ENCODE measurements at regions not wholly inside any gene's neighbourhood (a gene's known extent, or its start where the extent isn't known, plus 50 kb on each side); places are given as distances from the start of the nearest gene placed in this dataset.
"Not testable (repeated sequence)": the region's sequence is repeated elsewhere in the genome, so short reads cannot be mapped to it uniquely, and the experiment has no call there.

DNA sequence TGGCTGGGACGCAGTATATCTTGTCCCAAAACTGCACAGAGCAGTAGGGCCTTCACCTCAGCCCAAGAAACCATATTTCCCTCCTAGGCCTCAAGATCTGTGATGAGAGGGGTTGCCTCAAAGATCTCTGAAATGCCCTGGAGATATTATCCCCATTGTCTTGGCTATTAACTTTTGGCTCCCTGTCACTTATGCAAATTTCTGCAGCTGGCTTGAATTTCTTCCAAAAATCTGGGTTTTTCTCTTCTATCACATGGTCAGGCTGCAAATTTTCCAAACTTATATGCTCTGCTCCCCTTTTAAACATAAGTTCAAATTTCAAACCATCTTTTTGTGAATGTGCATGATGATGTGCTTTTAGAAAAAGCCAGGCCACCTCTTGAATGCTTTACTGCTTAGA is 809.2 kb upstream of the CDH18 start:
- not testable (repeated sequence) for DNase-seq (ENCODE audit: low read depth)

DNA sequence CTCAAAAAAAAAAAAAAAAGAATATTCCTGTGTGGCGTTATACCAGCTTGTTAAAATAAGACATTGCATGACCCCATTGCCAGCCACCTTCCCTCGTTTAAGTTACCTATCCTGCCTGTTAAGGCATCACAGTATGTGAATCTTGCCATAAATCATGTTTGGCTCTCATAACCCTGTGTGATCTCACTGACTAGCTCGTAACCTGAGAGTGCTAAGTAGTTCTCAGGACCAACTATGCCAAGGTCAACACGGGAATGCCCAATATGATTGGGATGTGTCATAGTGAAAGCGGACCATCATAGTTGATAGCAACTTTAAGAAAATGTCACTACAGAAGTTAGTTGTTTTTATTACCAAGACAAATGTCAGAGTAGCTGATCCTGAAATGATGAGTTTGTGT is 796.8 kb upstream of the CDH18 start:
- not testable (repeated sequence) for DNase-seq (ENCODE audit: low read depth)

DNA sequence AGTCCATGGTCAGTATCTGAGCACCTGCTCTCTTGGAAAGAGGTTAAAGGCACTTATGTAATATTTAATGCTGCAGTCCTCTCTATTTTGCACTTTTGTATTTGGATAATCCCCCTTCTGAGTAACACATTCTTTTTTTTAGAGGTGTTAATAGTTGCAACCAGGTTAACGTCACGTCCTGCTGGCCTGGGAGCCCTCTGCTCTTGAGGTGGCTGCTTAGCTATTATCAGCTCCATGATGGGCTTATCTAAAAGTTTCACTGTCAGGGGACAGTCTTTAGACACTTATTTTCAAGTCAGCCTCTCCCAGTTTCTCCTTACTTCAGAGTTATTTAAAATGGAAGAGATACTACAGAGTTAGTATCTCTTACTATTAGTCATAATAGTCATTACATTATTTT is 795.5 kb upstream of the CDH18 start:
- DNase-seq (ENCODE audit: low read depth): not testable (repeated sequence)

DNA sequence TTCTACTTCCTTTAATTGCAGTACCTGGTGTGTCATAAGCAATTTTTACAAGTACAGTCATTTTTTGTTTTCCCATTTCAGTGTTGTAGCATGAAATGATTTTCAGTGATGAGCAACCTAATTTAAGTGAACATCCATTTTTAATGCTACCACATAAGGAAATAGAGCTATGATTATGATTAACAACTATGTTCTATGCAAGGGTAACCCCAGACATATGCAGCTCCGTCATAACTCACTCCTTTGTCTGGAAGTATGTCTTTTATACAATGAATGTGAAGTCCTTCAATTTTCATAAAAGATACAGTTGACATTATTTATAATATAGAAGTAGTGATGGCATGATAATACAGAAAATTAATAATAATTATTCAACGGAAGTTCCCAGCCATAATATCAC is 783.3 kb upstream of the CDH18 start:
- not testable (repeated sequence) for DNase-seq (ENCODE audit: low read depth)

DNA sequence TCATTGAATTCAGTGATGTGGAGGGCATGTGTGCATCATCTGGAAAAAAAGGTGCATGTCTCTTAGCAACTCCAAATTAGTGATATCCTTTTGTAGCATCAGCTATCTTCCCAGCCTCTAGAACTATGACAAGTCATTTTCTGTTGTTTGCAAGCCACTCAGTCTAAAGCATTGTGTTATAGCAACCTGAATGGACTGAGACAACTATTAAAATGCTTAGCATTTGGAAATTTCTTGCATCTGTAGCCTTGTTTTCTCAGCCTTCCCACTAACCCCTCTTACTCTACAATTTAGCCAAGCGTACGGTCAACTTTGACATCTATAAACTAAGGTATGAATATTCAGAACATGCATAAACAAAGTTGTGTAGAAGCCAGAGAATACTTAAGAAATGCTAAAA is 777.1 kb upstream of the CDH18 start:
- not testable (repeated sequence) for DNase-seq (ENCODE audit: low read depth)

DNA sequence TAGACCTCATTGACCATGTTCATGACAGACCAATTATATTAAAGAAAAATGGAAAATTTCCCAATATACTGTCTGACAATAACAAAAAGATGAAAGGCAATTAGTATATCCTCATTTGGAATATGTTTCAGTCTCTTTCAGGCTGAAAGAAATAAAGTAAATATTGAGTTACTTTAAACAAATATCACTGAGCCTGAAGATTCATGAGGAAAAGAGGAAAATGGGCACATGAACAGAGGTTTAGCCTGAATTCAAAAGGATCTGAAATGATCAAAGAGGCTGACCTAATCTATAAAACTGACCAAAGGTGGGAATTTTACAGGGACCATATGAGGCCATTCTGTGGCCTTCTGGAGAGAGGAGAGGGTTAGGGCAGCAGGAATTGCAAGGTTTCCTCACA is 771.5 kb upstream of the CDH18 start:
- DNase-seq (ENCODE audit: low read depth): not testable (repeated sequence)

DNA sequence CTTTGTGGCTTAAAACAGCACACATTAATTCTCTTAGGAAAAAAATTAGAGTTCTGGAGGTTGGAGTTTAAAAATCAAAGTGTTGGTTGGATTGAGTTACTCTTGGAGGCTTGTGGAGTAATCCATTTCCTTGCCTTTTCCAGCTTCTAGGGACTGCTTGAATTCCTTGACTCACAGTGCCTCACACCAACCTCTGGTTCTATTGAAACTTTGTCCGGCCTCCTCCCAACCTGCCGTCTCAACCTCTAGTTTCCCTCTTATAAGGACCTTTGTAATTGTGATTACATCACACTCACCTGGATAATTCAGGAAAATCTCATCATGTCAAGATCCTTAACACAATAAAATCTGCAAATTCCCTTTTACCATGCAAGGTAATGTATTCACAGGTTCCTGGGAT is 764.2 kb upstream of the CDH18 start:
- DNase-seq (ENCODE audit: low read depth): not testable (repeated sequence)

DNA sequence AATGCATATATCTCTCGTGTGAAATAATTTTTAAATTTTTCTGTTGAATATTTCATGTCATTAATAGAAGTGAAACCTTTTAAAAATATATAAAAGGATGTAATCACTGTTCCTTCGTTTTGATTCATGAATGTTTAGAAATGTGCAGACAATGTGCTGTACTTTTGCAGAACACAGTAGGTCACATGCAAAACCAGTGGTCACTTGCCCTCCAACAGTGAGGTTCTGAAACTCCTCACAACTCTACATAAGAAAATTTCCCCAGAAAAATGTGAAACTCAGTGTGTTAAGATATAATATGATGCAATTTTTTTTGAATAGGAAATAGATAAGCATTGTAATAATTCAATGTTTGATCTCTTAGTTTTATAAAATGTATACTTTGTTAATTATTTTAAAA is 747.7 kb upstream of the CDH18 start:
- not testable (repeated sequence) for DNase-seq (ENCODE audit: low read depth)

DNA sequence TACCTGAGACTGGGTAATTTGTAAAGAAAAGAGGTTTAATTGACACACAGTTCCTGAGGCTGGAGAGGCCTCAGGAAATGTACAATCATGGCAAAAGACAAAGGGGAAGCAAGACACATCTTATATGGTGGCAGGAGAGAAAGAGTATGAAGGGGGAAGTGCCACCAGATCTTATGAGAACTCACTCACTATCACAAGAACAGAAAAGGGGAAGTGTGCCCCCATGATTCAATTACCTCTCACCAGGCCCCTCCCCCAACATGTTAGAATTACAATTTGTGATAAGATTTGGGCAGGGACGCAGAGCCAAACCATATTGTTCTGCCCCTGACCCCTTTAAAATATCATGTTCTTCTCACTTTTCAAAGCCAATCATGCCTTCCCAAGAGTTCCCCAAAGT is 744.2 kb upstream of the CDH18 start:
- DNase-seq (ENCODE audit: low read depth): not testable (repeated sequence)

DNA sequence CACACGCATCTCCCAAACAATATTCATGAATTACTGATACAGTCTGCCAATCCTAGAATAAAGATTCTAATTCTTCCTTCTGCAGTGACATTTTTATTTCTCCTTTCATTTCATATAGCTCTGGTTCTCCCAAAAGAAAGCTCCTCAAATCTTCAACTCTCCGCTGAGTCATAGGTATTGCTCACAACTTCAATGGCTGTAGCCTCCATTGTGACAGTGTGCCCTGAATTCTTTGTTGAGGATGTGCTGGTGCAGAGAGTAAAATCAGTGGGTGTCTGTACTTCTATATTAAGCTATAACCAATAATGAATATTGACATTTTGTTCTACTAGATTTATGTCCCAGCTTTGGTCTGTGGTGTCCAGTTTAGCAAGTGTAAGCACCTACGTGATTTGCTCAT is 733.3 kb upstream of the CDH18 start:
- not testable (repeated sequence) for DNase-seq (ENCODE audit: low read depth)

DNA sequence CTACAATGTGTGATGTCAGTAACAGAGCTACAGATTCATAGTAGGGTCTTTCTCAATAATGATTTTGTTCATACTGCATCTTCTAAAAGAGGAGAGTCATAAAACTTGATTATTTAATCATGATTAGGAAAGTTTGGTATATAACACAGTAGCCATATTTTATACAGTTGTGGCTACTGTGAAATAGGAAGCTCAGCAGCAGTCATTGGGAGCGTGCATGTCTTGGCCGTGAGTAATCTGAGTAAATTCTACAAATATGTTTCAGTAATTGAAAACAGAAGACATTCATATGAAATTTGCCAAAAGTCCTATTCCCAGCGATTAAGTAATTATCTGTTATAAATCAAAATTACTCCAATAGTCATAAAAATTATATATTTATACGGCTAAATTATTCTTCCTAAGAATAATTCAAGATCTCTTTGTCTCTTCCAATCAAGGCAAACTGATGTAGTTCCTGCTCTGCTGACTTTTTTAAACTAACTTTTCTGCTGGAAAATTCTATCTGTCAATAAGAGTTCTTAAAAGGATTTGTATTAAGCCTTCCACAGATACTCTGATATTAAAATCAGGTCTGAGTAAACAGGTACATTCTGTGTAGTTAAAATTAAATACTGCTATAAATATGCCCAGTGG is 723.6 kb upstream of the CDH18 start:
- DNase-seq (ENCODE audit: low read depth): not testable (repeated sequence)

DNA sequence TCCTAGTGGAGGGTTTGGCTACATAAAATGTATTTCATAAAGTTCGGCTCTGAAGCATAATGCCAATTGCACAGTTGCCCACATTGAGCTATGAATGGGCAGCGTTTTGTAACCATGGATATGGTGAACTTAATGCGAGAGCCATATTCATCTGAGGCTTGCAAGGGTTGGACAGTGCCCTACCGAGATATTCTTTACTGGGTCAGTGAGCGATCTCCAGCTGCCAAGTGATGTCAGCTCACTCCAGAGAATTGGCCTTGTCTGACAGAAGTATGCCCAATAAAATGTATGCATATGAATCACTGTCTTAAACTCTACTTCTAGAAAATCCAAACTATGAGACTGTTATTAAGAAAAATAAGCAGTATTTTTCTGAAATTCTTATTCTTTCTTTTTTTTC is 719.6 kb upstream of the CDH18 start:
- DNase-seq (ENCODE audit: low read depth): not testable (repeated sequence)

DNA sequence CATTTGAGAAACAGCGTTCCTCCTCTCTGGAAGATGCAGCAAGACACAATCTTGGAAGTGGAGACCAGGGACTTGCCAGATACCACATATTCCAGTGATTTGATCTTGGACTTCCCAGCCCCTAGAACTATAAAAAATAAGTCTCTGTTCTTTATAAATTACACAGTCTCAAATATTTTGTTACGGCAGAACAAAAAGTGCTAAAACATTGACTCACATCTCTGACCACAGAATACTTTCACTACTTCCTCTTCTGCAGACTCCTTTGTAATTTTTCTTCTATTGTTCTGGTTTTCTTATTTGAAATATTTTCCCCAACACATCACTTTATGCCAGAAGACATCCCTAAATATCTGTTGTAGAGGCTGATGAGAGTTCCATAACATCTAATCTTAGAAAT is 706.1 kb upstream of the CDH18 start:
- no peak for DNase-seq (ENCODE audit: low read depth)

DNA sequence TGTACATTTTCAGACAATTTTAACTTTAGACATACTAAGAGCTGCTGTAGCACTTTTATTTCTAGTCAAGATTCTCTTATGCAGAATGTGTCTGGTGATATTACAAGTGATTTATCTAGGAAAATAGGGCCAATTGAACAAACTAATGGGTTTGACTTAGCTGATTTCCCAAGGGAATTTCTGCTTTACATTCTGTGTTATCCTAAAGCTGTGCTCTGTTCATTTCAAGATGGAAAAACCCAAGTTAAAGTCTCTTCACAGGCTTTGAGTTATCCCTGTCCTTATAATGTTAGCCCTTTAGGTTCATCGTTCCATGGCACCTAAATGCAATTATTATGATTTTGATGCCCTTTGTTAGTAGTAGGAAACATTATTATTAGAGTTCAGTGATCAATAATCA is 704.9 kb upstream of the CDH18 start:
- DNase-seq (ENCODE audit: low read depth): no peak

DNA sequence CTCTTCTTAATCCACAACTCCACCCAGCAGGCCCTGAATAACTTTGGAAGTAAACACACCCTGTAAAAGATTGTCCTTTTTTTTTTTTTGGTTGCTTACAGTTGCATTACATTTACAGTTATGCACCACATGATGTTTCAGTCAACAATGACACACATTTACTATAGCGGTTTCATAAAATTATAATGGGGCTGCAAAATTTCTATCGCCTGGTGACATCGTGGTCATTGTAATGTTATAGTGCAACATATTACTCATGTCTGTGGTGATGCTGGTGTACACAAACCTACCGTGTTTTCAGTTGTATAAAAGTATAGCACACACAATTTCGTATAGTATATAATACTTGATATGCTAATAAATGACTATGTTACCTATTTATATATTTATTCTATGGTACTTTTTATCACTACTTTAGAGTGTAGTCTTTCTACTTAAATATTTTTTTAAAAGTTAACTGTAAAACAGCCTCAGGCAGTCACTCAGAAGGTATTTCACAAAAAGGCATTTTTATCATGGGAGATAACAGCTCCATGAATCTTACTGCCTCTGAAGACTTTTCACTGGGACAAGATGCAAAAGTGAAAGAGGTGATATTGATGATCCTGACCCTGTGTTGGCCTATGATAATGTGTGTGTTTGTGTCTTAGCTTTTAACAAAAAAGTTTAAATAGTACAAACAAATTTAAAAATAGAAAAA is 695.4 kb upstream of the CDH18 start:
- no peak for DNase-seq (ENCODE audit: low read depth)

DNA sequence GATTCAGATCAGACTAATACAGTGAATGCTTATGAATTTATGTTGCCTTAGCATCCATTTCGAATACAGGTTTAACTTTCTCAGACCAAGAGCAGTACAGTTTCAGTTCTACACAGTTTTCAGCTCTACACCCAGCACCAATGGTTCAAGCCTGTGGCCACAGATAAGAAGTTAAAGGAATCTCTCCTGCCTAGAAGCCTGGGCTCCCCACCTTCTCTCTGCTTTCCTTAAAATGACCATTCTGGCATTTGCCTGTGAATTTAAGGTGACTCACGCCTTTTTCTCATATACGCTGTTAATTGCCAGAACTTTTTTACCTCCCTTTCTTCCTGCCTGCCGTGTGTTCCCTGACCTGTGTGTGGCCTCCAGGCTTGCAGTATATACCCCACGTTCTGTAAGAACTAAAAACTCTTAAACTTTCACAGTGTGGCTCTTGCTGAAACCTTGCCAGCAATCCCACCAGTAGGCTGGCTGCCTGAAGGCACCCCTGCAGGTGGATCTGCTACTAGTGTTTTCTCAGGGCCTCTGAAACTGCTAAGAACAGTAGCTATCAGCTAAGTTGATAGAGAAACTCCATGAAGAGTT is 692.8 kb upstream of the CDH18 start:
- DNase-seq (ENCODE audit: low read depth): no peak

DNA sequence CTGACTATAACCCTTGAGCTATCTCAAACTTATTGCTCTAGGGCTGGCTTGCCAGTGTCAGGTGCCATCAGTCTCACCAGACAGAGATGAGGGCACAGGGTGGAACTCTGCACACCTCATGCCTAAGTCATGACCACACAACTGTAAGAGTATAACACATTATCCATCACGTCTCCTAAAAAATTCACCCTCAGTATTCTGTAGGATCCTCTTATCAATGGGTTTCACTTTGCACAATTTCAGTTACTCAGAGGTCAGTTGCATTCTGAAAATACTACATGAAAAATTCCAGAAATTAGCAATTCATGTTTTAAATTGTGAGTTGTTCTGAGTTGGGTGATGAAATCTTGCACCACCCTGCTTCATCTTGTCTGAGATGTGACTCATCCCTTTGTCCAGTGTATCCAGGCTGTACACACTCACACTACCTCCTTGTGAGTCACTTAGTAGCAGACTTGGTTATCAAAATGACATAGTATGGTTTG is 690.9 kb upstream of the CDH18 start:
- peak; percentile 48 for DNase-seq (ENCODE audit: low read depth)

DNA sequence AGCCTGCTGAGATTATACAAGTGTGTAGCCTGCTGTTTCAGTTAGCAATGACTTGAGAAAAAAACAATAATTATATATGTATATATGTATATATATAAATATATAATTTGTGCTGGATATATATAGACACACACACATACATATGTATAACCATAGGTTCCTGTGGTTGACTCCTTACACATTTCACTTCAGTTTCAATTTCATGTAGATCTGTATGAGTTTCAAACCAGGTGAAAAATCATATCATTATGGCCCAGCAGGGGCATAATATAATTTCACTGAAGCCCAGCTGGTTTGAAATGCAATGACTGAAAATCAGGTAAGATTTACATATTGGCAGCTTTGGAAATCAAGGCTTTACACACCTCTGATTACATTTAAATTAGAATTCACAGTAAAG is 690.4 kb upstream of the CDH18 start:
- DNase-seq (ENCODE audit: low read depth): no peak

DNA sequence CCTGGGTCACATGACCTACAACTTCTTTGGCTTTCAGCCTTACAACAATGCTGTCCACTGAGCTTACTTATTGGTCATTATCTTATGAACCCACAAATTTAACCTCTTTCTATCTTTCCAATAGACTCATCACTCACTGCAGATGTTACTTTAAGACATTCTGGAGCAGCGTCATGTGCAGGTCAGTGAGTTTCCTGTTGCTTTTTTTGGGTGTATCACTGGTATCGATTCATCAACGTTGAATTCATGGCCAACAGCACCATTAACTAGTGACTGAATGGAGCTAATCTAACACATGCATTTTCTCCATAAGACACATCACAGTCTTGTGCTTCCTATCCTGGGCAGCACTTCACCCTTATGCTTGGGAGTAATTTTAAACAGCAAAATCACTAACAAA is 672.6 kb upstream of the CDH18 start:
- DNase-seq (ENCODE audit: low read depth): no peak

DNA sequence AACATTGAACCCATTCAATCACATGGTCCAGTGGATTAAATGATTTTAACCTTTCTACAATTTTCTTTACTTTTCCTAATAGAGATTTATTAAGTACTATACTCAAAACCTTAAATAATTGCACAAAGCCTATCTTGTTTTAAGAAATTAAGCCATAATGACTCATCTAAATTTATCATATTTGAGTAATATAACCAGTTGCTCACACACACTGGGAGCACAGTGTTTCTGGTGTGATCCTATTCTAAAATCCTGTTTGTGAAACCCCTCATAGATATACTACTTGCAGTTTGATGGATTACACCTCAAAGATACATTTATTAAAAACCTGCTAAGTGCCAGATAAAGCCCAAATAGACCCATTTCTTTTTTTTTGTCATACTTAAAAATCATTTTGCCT is 668.3 kb upstream of the CDH18 start:
- no peak for DNase-seq (ENCODE audit: low read depth)

DNA sequence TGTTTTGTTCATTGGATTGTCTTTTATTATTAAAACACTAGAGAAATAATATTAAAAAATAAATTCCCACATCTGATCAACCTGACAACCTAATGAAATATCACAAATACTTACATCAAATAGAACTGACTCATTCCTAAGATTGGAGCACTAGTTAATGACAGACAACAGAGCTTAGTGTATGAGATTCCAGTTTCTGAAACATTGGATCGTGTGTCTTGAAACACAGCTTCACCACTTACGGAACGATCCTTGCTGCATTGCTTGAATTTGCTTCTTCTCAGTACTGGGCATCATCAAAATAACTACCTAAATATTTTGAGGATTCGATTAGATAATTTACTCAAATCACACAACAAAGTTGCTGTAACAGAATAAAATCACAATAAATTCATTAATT is 667.2 kb upstream of the CDH18 start:
- DNase-seq (ENCODE audit: low read depth): no peak

DNA sequence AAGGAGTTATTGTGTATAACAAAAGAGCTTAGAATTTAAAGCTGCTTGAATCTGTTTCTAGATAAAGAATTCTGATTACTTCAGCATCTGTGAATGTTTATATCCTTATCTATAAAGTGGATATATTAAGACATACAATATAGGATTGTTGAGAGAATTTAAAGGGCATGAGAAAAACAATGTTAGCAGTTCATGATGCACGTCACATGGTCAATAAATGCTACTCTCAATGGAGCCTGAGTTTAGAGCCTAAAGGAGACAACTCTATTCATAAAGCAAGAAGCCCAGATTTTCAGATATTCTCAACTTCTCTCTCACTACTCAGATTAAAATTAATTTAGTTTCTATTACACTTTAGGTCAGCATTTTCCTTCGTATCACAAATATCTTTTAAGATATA is 666.7 kb upstream of the CDH18 start:
- DNase-seq (ENCODE audit: low read depth): no peak

DNA sequence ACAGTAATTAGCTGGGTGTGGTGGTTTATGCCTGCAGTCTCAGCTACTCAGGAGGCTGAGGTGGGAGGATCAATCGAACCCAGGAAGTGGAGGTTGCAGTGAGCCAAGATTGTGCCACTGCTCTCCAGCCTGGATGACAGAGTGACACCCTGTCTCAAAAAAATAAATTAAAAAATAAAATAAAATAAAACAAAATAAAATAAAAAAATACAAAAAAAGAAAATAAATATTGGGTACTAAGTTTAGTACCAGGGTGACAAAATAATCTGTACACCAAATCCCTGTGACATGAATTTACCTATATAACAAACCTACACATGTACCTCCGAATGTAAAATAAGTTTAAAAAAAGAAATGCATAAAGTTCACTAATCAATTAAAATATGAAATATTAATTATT is 666.0 kb upstream of the CDH18 start:
- DNase-seq (ENCODE audit: low read depth): no peak
